Caki2 (cell line): ENCODE measurements at regions not wholly inside any gene's neighbourhood (a gene's known extent, or its start where the extent isn't known, plus 50 kb on each side); places are given as distances from the start of the nearest gene placed in this dataset.

Source experiments
- DNase-seq: peaks from one replicate; pipeline ENCODE4 v3.0.0-alpha.2; 2015; ENCODE audit warnings: low read depth
- in situ Hi-C: cut with HindIII; loops from 2 replicates; pipeline ENCODE4 v1.10.0; 2016; ENCODE audit warnings: low sequenced_read_pairs, low pct_unique_long_range_greater_than_20kb, mixed read lengths

GRCh38 chr5:14059810-14060209 is 83.3 kb upstream of the TRIO start:
- in situ Hi-C loops = no loop called here
- DNase-seq = no peak

DNA sequence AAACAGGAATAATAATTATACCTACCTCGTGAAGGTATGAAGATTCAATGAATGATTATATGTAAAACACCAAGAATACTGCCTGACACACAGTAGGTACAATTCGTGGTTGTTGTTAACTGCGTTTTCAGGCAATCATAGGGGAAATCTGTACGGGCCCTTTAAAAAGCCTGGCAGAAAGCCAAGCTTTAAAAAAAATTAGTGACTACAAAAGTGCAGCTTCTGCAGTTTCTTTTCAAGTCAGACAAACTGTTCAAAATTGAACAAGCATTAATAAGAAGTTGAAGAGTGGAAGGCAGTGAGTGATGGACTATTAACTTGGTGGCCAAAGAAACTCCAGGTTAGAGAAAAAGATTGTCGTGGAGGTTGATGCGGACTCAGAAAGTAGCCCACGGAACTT is 85.9 kb upstream of the TRIO start:
- in situ Hi-C loops = no loop called here

GRCh38 chr5:14056039-14056438 is 87.1 kb upstream of the TRIO start:
- in situ Hi-C loops = no loop called here
- DNase-seq = no peak

More for the DNA sequence above, 85.9 kb upstream of the TRIO start:
- no peak for DNase-seq

DNA sequence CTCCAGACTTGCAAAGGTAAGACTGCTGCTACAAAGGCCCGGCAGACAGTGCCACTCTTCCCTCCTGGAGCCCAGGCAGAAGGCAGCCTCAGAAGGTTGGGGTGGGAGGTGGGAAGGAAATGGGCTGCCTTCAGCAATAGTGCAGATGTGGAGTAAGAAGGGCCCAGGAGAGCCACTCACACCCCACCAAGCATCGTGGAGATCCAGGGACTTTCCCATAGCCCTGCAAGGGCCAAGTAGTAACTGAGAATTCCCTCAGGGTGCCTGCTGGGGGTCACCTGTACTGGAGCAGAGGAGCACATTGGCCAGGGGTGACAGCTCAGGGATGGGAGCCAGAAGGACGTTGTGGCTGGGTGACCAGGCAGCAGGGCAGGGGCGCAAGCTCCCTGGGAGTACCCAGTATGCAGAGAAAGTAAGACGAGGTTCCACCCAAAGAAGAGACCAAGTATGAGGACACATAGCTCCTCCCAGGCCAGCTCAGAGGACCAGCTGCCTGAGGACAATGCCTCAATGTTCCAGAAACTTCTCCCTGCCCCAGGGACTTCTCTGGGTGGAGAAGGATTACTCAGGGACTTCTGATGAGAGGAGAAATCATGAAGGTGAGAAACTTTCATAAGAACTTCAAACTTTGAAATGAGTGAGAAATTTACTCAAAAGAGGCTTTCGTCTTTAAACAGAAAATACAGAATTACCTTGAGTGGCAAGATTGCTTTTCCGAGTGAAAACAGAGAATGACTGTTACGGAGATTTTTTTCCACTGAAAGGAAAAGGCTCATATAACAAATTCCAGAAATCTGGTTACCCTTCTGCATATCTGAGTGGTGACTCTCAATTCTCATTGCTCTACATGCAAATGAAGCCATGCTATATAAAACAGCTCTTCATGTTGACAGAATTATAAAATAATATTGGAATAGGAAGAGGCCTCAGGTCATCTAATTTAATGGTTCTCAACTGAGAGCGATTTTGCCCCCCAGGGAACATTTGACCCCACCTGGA is 87.9 kb upstream of the TRIO start:
- in situ Hi-C loops = no loop called here
- DNase-seq = no peak

DNA sequence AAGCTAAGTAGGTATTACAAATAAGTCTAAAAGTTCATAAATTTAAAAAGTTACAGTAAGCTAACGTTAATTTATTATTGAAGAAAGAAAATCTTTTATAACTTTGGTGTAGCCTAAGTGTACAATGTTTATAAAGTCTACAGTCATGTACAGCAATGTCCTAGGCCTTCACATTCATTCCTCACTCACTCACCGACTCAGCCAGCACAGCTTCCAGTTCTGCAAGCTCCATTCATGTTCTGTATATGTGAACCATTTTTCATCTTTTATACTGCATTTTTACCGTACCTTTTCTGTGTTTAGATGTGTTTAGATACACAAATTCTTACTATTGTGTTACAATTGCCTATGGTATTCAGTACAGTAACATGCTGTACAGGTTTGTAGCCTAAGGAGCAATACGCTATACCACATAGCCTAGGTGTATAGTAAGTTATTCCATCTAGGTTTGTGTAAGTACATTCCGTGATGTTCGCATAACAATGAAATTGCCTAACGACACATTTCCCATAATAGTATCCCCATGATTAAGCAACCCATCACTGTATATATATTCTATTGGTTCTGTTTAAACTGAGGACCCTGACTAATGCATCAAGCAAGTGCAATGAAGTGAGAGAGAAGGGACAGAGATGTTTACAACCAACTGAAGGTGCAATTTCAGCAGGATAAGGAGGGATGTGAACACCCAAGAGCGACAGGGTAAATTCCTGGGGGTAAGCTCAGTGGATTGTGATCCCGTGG is 88.9 kb upstream of the TRIO start:
- DNase-seq = no peak
- in situ Hi-C loops = no loop called here

DNA sequence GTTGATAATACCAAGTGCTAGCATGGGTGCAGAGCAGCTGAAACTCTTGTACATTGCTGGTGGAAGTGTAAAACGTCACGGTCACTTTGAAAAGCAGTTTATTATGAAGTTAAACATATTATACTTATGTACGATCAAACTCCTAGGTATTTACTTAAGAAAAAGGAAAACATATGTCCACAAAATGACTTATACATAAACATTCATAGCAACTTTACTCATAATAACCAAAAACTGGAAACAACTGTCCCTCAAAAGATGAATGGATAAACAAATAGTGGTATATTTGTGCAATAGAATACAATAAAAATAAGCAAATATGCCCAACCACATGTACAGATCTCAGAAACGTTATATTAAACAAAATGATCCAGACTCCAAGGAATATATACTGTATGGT is 92.3 kb upstream of the TRIO start:
- in situ Hi-C loops = no loop called here
- DNase-seq = no peak

DNA sequence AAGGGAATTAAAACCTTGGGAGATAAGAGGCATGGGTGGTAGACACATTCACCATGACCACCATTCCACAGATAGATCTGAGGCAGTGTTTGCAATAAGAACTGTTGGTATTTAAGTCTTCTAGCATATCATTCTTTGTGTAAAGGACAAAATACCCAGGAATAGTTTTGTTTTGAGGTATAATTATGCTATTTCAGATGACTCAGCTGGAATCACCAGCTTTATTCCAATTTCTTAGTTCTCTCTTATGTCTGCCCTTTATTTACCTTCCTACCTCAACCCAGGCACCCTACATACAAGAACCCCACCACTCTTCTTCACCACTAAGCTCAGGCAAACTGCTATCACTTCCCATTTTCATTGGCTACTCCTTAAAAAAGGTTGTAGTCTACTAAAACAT is 94.7 kb upstream of the TRIO start:
- no peak for DNase-seq
- in situ Hi-C loops = no loop called here

- in situ Hi-C loops = no loop called here
- DNase-seq = no peak
Measured at GRCh38 chr5:14041528-14042192, 97.2 kb upstream of the DNAH5 start.

DNA sequence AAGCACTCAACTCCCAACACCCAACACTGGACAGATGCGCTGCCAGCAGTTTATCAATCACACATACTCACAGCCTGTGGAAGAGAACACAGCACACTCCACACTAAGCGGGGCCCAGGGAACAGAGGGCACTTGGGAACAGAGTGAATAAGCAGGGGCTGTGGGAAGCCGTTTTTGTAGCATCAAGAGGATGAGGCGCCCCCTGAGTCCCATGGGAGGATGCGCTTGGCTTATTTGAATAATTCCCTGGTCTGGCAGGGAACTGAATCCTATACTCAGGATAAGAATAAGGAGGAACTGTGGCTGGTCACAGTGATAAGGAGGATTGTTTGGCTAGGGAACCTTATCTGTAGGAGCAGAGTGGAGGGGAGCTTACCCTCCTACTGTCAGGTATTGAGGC is 96.1 kb upstream of the DNAH5 start:
- in situ Hi-C loops = no loop called here
- no peak for DNase-seq

DNA sequence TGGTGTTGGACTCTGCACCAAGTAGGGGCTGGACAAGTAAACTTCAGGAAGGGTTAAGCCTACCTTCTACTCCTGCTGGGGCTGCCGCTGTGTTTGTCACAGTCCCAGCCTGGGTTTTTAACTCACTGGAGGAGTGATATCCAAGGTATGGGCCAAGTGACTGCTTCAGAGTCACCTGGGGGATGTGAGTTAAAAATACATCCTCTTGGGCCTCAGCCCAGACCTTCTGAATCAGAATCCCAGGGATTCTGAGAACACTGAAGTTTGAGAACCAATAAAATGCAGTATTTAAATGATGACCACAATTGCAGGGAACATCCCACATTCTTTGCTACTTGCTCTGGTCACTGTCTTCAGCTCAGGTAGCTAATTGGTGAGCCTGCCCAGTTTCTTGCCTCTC is 95.1 kb upstream of the DNAH5 start:
- in situ Hi-C loops = no loop called here
- DNase-seq = peak; percentile 67

DNA sequence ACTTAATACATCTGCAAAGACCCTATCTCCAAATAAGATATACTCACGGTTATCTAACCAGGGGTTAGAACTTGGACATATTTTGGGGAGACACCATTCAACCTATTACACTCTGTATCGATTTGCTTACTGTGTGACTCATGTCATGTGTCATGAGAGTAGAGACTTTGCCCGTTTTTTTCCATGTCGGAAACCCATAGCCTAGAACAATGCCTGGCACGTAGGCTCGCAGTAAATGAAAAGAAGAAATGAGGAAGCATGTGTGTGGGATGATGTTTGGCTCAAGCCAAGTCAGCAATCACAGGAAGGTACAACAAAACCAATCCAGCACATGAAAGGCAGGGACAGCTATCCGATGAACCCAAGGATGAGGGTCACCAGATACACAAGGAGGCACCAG is 94.6 kb upstream of the DNAH5 start:
- in situ Hi-C loops = no loop called here
- DNase-seq = peak; percentile 42

DNA sequence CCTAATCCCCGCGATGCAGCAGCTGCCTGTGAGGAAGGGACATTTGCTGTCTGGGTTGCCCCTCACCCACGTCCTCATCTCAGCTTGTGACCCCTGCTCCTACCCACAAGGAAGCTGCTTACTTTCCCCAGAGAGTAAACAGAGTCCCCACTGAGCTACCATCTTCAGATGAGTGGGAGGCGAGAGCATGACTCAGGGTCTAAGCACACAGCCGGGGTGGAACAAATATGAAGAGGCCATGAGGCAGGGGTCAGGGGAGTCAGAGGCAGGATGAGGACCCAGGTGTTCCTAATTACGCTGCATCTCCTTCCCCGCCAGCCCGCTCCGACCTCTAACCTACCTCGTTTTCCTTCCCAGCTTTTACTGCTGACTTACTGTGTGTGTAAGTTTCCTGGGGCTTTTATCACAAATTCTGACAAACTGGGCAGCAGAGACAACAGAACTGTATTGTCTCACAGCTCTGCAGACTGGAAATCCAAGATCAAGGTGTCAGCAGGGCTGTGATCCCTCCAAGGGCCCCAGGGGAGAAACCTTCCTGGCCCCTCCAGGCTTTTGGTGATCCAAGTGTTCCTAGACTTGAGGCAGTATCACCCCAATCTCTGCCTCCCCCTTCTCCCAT is 94.0 kb upstream of the DNAH5 start:
- peak; percentile 76 for DNase-seq
- in situ Hi-C loops = no loop called here

DNA sequence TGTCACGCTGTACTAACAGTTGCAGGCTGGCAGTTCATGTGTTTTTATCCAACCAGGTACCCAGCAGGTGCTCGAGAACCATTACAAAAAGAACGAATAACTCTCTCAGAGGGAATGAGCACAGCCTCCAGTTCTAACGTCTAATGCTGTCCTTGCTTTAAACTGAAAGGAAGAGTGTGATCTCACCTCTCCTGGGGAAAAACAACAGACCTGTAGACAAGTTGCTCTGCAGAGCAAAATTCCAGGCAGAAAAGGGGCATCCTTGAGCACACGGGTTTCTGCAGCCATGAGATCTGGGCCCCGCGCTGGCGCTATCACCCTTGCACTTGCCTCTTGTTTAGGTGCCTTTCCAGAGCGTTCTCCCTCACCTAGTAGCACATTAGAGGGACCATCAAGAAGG is 92.5 kb upstream of the DNAH5 start:
- no peak for DNase-seq
- in situ Hi-C loops = no loop called here

GRCh38 chr5:14036514-14036913 is 92.0 kb upstream of the DNAH5 start:
- no peak for DNase-seq
- in situ Hi-C loops = no loop called here

DNA sequence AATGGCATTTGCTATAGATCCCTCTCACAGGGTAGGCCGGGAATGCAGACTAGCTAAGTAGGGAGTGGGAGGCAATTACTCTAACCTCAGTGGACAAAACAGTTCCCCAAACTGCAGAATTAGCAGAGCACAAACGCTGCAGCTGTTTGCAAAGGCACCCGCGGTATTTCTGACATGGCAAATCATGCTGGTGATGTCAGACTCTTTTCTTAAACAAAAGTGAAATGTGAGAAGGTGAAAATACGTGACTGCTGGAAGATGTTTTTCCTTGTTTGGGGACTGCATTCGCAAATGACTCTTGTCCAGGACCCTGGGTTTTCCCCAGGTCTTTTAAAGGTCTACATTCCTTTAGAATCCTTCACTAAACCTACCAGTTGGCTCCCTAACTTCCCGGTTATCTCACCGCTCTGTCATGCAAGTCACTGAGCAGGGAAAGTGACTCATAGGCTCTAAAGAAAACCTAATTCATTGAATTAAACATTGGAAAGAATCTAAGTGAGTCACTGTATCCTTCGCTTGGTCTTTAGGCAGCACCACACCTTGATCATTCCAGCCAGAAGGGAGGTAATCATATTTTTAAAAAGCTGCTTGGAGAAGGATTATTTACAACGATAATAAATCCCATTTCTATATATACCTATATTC is 91.5 kb upstream of the DNAH5 start:
- in situ Hi-C loops = no loop called here
- DNase-seq = peak; percentile 98

DNA sequence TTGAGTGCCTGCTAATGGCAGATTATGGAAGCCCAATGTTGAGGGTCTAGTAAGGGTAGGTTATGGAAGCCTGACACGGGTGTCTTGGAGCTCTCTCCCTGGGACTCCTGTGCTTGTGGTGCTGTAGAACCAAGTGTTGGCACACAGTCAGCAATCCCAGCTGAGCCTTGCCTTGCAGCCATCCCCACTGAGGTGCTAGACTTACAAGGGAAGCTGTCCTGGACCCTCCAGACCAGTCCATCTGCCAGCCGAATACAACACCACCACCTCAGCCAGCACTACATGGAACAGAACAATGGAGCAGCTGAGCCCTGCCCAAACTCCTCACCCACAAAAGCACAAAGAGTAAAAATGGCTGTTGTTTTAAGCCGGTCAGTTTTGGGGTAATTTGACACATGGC is 90.5 kb upstream of the DNAH5 start:
- in situ Hi-C loops = no loop called here
- no peak for DNase-seq

GRCh38 chr5:14032918-14033317 is 88.4 kb upstream of the DNAH5 start:
- in situ Hi-C loops = no loop called here
- no peak for DNase-seq

GRCh38 chr5:14028938-14029584 is 84.6 kb upstream of the DNAH5 start:
- DNase-seq = no peak
- in situ Hi-C loops = no loop called here
